Medulla oblongata (tissue), 1 donor: ENCODE measurements at regions not wholly inside any gene's neighbourhood (a gene's known extent, or its start where the extent isn't known, plus 50 kb on each side); places are given as distances from the start of the nearest gene placed in this dataset.
"Not testable (repeated sequence)": the region's sequence is repeated elsewhere in the genome, so short reads cannot be mapped to it uniquely, and the experiment has no call there.

Source experiments
- DNase-seq: peaks from one replicate; pipeline ENCODE4 v3.0.0-alpha.2; 2015; ENCODE audit errors: extremely low spot score

- DNase-seq = no peak
Measured at GRCh38 chr11:127864861-127865260, 722.5 kb downstream of the ETS1 start.

- no peak for DNase-seq
Measured at GRCh38 chr11:127862406-127862805, 725.0 kb downstream of the ETS1 start.

DNA sequence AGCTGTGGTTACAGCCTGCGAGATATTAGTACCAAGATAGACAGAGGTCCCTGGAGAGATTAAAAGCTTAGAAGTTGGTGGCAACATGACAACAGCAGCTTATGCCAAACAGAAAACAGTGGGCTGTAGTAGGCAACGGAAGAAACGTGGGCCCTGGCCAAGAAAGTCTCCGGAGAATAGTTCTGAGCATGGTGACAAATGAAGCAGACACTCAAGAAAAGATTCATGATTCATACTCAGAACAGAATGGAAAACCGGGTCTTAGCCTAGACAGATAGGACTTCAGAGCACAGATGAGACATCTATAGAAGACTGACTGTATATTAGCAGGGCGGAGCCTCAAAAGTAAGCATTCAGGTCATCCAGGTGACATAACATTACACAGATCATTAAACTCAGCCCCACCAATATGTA lies 727.4 kb downstream of the ETS1 start:
- DNase-seq = no peak

- no peak for DNase-seq
Measured at GRCh38 chr11:127844876-127845275, 742.5 kb downstream of the ETS1 start.

GRCh38 chr11:127843483-127844396 lies 743.6 kb downstream of the ETS1 start:
- peak; percentile 76 for DNase-seq

DNA sequence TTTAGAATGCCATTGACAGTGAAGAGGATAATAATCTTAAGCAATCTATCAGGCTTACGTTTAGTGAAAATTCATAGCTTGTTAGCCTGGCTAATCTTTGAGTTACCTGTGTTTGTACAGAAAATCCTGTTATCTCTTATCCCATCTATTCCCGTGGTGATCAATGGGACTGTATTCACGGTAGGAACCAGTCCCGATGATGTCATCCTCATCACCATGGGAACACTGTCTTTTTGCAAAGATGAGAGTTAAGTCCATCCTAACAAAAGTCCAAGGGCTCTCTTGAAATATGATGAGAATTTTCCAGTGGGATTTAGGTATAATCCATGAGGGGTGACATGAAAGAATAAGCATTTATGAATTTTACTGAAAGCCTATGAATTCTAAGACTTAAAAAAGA lies 762.2 kb downstream of the ETS1 start:
- DNase-seq = no peak

GRCh38 chr11:127818625-127819024 lies 768.7 kb downstream of the ETS1 start:
- no peak for DNase-seq

- no peak for DNase-seq
Measured at GRCh38 chr11:127816962-127817361, 770.4 kb downstream of the ETS1 start.

GRCh38 chr11:127815331-127815730 lies 772.0 kb downstream of the ETS1 start:
- no peak for DNase-seq

DNA sequence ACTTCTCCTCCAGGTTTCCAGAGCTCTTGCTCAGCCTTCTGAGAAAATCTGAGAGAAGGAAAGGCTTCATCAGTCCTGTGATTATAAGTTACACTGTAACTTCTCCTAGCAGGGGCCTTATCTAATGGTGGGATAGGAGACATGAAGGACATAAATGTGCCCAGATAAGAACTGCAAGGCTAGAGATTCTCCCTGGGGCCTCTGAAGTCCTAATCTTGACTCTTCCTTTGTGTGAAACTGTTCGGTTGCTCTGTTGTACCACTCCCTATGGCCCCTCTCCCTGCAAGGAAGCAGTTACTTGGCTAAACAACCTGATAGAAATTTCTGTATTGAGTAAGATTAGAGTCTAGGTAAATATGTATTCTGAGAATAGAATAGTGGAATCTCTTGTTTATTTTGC lies 780.9 kb downstream of the ETS1 start:
- no peak for DNase-seq

DNA sequence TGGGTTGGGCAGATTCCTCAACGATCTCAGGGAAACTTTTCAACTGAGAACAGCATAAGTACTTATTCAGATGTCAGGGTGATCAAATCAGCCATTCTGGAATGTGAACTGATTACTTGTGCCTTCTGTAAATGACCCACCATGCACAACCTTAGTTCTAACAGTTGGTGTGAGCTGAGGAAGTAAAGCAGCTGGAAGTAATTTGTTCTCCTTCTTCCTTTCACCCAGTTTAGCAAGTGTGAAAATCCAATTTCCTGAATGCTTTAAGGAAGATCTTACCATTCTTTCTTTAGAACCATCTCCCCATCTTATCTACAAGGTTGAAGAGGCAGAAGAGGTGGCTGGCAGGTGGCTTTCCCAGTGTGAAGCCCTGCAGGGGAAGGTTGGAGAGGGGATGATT lies 781.6 kb downstream of the ETS1 start:
- no peak for DNase-seq

GRCh38 chr11:127804747-127805400 lies 782.5 kb downstream of the ETS1 start:
- no peak for DNase-seq

DNA sequence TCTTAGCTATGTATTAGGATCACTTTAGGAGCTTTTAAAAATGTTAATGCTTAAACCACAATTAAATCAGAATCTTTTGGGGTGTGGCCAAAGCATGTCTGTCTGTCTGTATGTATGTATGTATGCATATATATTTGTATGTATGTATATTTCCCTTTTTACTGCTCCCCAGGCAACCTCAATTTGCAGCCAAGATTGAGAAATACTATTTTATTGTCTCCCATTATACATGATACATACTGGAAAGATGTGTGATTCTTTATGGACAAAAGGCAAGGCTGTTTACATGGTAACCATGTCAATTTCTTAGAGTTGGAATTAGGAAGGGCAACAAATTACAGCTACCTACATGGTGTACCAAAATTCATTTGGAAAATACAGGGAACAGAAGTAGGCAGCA lies 783.6 kb downstream of the ETS1 start:
- no peak for DNase-seq

- no peak for DNase-seq
Measured at GRCh38 chr11:127800989-127801688, 786.2 kb downstream of the ETS1 start.

GRCh38 chr11:127795326-127795725 lies 792.0 kb downstream of the ETS1 start:
- no peak for DNase-seq

DNA sequence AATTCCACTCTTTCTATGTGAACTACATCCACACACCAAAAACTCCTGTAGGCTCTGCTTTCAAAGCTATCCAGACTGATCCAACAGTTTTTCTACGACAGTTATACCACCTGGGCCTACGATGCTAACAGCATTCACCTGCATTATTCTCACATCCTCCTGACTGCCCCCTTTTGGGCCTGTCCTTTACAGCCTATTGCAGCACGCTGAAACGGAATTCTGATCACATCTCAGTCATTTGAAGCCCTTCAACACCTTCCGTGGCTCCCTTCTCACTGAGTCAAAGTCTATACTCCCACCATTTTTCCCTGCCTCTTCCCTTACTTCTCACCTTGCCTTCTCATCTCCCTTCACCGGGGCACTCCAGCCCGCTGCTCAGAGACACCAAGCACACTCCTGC lies 791.3 kb upstream of the KIRREL3 start:
- no peak for DNase-seq

DNA sequence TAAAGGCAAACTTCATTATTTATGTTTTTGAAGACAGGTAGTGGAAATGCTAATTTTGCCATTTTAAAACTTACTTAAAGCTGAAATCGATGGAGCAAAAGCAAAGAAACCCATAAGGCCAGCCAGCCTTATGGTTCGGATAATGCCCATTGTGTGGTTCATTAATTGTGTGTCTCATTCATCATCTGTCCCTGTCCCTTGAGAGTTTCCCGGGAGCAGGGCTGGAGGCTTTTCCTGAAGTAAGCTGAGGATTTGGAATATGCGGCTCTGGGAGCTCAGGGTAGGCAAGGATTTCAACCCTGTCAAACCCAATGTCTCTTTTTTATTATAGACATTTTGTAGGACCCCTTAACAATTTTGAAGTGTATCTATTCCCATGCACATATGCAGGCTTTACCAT lies 790.0 kb upstream of the KIRREL3 start:
- DNase-seq = no peak

GRCh38 chr11:127789927-127790326 lies 789.4 kb upstream of the KIRREL3 start:
- DNase-seq = no peak

DNA sequence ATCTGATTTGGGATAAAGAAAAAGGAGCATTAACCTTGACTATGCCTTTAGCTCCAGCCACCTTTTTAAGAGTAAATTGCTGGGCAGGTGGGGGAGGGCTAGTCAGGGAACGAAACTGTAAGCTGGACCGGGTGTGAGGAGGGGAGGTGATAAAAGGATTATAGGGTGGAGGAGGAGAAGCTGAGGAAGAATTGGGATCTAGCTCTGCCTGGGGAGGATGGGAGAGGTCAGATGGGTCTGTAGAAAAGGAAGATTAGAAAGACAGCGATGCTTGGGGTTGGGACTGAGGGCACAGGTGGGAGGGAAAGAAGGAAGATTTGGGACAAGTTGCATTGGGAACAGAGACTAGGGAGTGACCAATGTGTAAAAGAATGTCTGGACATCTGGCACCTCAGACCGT lies 772.4 kb upstream of the KIRREL3 start:
- DNase-seq = not testable (repeated sequence)

GRCh38 chr11:127768931-127769330 lies 768.4 kb upstream of the KIRREL3 start:
- DNase-seq = not testable (repeated sequence)

DNA sequence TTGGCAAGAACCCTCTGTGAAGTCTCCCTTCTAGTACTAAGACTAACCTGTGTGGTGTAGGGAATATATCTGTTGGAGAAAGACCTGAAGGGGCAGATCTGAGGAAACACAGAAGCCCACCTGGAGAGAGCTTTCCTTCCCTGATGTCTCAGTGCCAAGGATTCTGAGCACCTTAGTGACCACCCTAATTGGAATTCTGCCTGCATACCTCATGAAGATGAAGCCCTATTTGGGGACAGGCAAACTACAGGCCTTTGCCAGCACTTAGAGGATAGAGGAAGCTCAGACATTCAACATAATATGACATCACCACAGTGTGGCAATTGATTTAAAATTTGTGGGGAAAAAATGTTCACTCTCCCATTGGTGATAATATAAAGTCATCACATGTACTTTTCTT lies 766.2 kb upstream of the KIRREL3 start:
- DNase-seq = no peak

GRCh38 chr11:127738771-127739286 lies 738.3 kb upstream of the KIRREL3 start:
- DNase-seq = no peak
